ENCODE measurements at regions not wholly inside any gene's neighbourhood (a gene's known extent, or its start where the extent isn't known, plus 50 kb on each side); places are given as distances from the start of the nearest gene placed in this dataset.

- no peak for DNase-seq (ENCODE audit: low read depth)
Observed at GRCh38 chr2:16081316-16082200, 141.2 kb downstream of the MYCN start.

- no peak for DNase-seq (ENCODE audit: low read depth)
Observed at GRCh38 chr2:16080516-16080915, 140.2 kb downstream of the MYCN start.

GRCh38 chr2:16080071-16080470 lies 139.7 kb downstream of the MYCN start:
- DNase-seq (ENCODE audit: low read depth): no peak

- no peak for DNase-seq (ENCODE audit: low read depth)
Observed at GRCh38 chr2:16079637-16080036, 139.3 kb downstream of the MYCN start.

GRCh38 chr2:16077601-16078000 lies 137.3 kb downstream of the MYCN start:
- DNase-seq (ENCODE audit: low read depth): no peak

- DNase-seq (ENCODE audit: low read depth): no peak
Observed at GRCh38 chr2:16076911-16077310, 136.6 kb downstream of the MYCN start.

- no peak for DNase-seq (ENCODE audit: low read depth)
Observed at GRCh38 chr2:16075045-16076012, 135.0 kb downstream of the MYCN start.

GRCh38 chr2:16073921-16074425 lies 133.6 kb downstream of the MYCN start:
- no peak for DNase-seq (ENCODE audit: low read depth)

GRCh38 chr2:16073471-16073870 lies 133.1 kb downstream of the MYCN start:
- no peak for DNase-seq (ENCODE audit: low read depth)

GRCh38 chr2:16072638-16073290 lies 132.4 kb downstream of the MYCN start:
- no peak for DNase-seq (ENCODE audit: low read depth)

- DNase-seq (ENCODE audit: low read depth): no peak
Observed at GRCh38 chr2:16071865-16072637, 131.7 kb downstream of the MYCN start.

- no peak for DNase-seq (ENCODE audit: low read depth)
Observed at GRCh38 chr2:16071039-16071864, 130.9 kb downstream of the MYCN start.

- no peak for DNase-seq (ENCODE audit: low read depth)
Observed at GRCh38 chr2:16070648-16070971, 130.3 kb downstream of the MYCN start.

- no peak for DNase-seq (ENCODE audit: low read depth)
Observed at GRCh38 chr2:16069933-16070647, 129.7 kb downstream of the MYCN start.

- DNase-seq (ENCODE audit: low read depth): no peak
Observed at GRCh38 chr2:16069663-16069932, 129.2 kb downstream of the MYCN start.

- DNase-seq (ENCODE audit: low read depth): no peak
Observed at GRCh38 chr2:16068552-16068940, 128.2 kb downstream of the MYCN start.

- no peak for DNase-seq (ENCODE audit: low read depth)
Observed at GRCh38 chr2:16067866-16068551, 127.7 kb downstream of the MYCN start.

- no peak for DNase-seq (ENCODE audit: low read depth)
Observed at GRCh38 chr2:16067444-16067843, 127.1 kb downstream of the MYCN start.

GRCh38 chr2:16067037-16067406 lies 126.7 kb downstream of the MYCN start:
- DNase-seq (ENCODE audit: low read depth): no peak

Data from iris pigment epithelial cell (primary cell).